ENCODE measurements at regions not wholly inside any gene's neighbourhood (a gene's known extent, or its start where the extent isn't known, plus 50 kb on each side); places are given as distances from the start of the nearest gene placed in this dataset.

DNA sequence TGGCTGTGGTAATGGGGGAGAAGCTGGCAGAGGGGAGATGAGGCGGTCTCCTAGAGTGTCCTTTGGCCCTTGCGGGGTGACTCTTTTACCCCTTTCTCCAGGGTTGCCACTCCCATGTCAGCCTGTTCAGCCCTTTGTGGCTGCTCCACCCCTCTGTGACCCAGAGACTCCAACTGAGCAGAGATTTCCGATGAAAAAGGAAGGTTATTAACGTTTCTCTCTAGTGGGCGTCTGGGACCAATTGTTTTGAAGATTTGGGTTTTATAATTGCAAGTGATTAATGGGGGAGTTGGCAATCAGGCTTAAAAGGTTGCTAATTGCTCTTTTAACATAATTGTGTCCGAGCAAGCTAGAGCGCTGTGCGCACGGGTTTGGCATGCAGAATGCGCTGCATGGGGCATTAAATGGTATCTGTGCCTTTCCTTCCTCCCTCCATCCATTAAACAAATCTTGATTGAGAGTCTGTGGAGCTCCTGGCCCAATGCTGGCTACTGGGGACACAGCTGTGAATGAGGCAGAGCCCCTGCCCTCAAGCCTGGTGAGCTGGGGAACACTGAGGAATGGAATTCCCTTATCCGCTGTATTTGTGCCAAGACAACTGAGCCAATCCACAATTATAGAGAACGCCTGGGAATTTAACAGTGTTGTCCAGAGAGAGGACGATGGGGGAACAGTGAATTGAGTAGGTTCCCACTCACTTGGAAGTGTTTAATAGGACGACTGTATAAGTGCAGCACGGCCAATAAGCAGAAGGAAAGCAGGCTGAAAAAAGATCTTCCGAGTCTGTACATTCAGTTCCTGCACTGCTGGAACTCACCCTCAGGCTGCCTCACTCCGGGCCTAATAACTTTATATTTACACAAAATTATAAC is 295.9 kb downstream of the MIAT start:
- TF ChIP-seq GATA2 (IDR thresholded peaks at IDR 0.05; ENCODE audit: low read depth, low read length) (peak; percentile 39; the same call in 1 of the 2 replicates), GATA3 (IDR thresholded peaks at IDR 0.05; ENCODE audit: low read depth, low read length) (no peak)
